ENCODE measurements at regions not wholly inside any gene's neighbourhood (a gene's known extent, or its start where the extent isn't known, plus 50 kb on each side); places are given as distances from the start of the nearest gene placed in this dataset.
"Not testable (repeated sequence)": the region's sequence is repeated elsewhere in the genome, so short reads cannot be mapped to it uniquely, and the experiment has no call there.

- DNase-seq: no peak
Observed at GRCh38 chr20:57996936-57997890, 231.2 kb downstream of the ANKRD60 start.

GRCh38 chr20:57996465-57996864, 232.0 kb downstream of the ANKRD60 start:
- DNase-seq: no peak

- DNase-seq: no peak
Observed at GRCh38 chr20:57995381-57995977, 233.0 kb downstream of the ANKRD60 start.

GRCh38 chr20:57993716-57994431, 234.6 kb downstream of the ANKRD60 start:
- no peak for DNase-seq

GRCh38 chr20:57991211-57991881, 237.1 kb downstream of the ANKRD60 start:
- no peak for DNase-seq

GRCh38 chr20:57990396-57990987, 238.0 kb downstream of the ANKRD60 start:
- DNase-seq: no peak

- DNase-seq: no peak
Observed at GRCh38 chr20:57988828-57989227, 239.6 kb downstream of the ANKRD60 start.

GRCh38 chr20:57988422-57988821, 240.0 kb downstream of the ANKRD60 start:
- DNase-seq: no peak

GRCh38 chr20:57987659-57988058, 240.8 kb downstream of the ANKRD60 start:
- DNase-seq: no peak

GRCh38 chr20:57986666-57987065, 241.8 kb downstream of the ANKRD60 start:
- no peak for DNase-seq

- no peak for DNase-seq
Observed at GRCh38 chr20:57985278-57985677, 243.2 kb downstream of the ANKRD60 start.

GRCh38 chr20:57983082-57983481, 245.4 kb downstream of the ANKRD60 start:
- DNase-seq: no peak

- DNase-seq: no peak
Observed at GRCh38 chr20:57980506-57980905, 247.9 kb downstream of the ANKRD60 start.

GRCh38 chr20:57977569-57977968, 250.9 kb downstream of the ANKRD60 start:
- no peak for DNase-seq

GRCh38 chr20:57977141-57977540, 251.3 kb downstream of the ANKRD60 start:
- DNase-seq: no peak

GRCh38 chr20:57974863-57975262, 253.6 kb downstream of the ANKRD60 start:
- DNase-seq: no peak

GRCh38 chr20:57973886-57974285, 254.6 kb downstream of the ANKRD60 start:
- DNase-seq: no peak

- DNase-seq: not testable (repeated sequence)
Observed at GRCh38 chr20:57971583-57971982, 256.9 kb downstream of the ANKRD60 start.

GRCh38 chr20:57970856-57971255, 257.6 kb downstream of the ANKRD60 start:
- no peak for DNase-seq

- DNase-seq: no peak
Observed at GRCh38 chr20:57970116-57970515, 258.3 kb downstream of the ANKRD60 start.

- no peak for DNase-seq
Observed at GRCh38 chr20:57968120-57968519, 258.3 kb upstream of the PMEPA1 start.

GRCh38 chr20:57967364-57967763, 257.5 kb upstream of the PMEPA1 start:
- no peak for DNase-seq
